Neuronal stem cell (in vitro differentiated cells): ENCODE measurements at regions not wholly inside any gene's neighbourhood (a gene's known extent, or its start where the extent isn't known, plus 50 kb on each side); places are given as distances from the start of the nearest gene placed in this dataset.

ENCODE experiments used
- DNase-seq: peaks from one replicate; pipeline ENCODE4 v3.0.0-alpha.2; 2013; ENCODE audit warnings: low spot score
- H2AFZ ChIP-seq: one replicate; pipeline ENCODE4 v1.6.1; 2013; ENCODE audit warnings: mild to moderate bottlenecking, low read length, inconsistent platforms
- H2AK5ac ChIP-seq: 2 replicates; pipeline ENCODE4 v1.6.1; 2013; ENCODE audit warnings: low read depth, mild to moderate bottlenecking, inconsistent platforms, low read length, moderate library complexity, mixed read lengths
- H2BK120ac ChIP-seq: 2 replicates; pipeline ENCODE4 v1.6.1; 2013; ENCODE audit warnings: low read depth, mild to moderate bottlenecking, inconsistent platforms, low read length, moderate library complexity, mixed read lengths
- H2BK12ac ChIP-seq: one replicate; pipeline ENCODE4 v1.6.1; 2013; ENCODE audit warnings: low read length, inconsistent platforms
- H2BK15ac ChIP-seq: 2 replicates; pipeline ENCODE4 v1.6.1; 2013; ENCODE audit warnings: mild to moderate bottlenecking, low read length, inconsistent platforms, mixed read lengths
- H2BK5ac ChIP-seq: one replicate; pipeline ENCODE4 v1.6.1; 2013; ENCODE audit warnings: inconsistent platforms, mild to moderate bottlenecking, low read length, moderate library complexity
- H3K14ac ChIP-seq: one replicate; pipeline ENCODE4 v1.6.1; 2013; ENCODE audit warnings: low read length, inconsistent platforms
- H3K18ac ChIP-seq: 2 replicates; pipeline ENCODE4 v1.6.1; 2013; ENCODE audit warnings: low read length, inconsistent platforms
- H3K23ac ChIP-seq: 2 replicates; pipeline ENCODE4 v1.6.1; 2013; ENCODE audit warnings: low read depth, mild to moderate bottlenecking, mixed read lengths, low read length, inconsistent platforms; ENCODE audit not compliant: poor library complexity
- H3K27ac ChIP-seq: replicated peaks from 3 replicates; pipeline ENCODE4 v1.5.1; 2013; ENCODE audit warnings: low read length, inconsistent platforms
- H3K27me3 ChIP-seq, 3 experiments: 2 replicates each; pipeline ENCODE4 v1.6.1; 2013; ENCODE audit warnings: low read length in 3 of 3, mild to moderate bottlenecking in 2 of 3, inconsistent platforms in 1 of 3, low read depth in 1 of 3, mixed read lengths in 1 of 3, moderate library complexity in 1 of 3; ENCODE audit not compliant: control insufficient read depth in 3 of 3, insufficient read depth in 3 of 3
- H3K36me3 ChIP-seq, 2 donors: replicated peaks in 1 of 2; 2 replicates each; pipeline ENCODE4 v1.6.1; 2013; ENCODE audit warnings: low read length in 2 of 2; ENCODE audit not compliant: control insufficient read depth in 2 of 2, insufficient read depth in 2 of 2
- H3K4ac ChIP-seq: 2 replicates; pipeline ENCODE4 v1.6.1; 2013; ENCODE audit warnings: inconsistent platforms, mild to moderate bottlenecking, low read length, moderate library complexity
- H3K4me1 ChIP-seq, 2 donors: 1 replicate in 1 of 2; 2 replicates in 1 of 2; pipeline ENCODE4 v1.6.1; 2013; ENCODE audit warnings: low read length in 2 of 2, low read depth in 1 of 2; ENCODE audit not compliant: control insufficient read depth in 2 of 2, insufficient read depth in 1 of 2
- H3K4me2 ChIP-seq: one replicate; pipeline ENCODE4 v1.6.1; 2013; ENCODE audit warnings: mild to moderate bottlenecking, low read length, inconsistent platforms; ENCODE audit not compliant: insufficient read depth, poor library complexity, severe bottlenecking
- H3K4me3 ChIP-seq, 2 donors: 2 replicates each; pipeline ENCODE4 v1.5.1; 2013; ENCODE audit warnings: low read length in 2 of 2, mild to moderate bottlenecking in 2 of 2, inconsistent platforms in 1 of 2, moderate library complexity in 1 of 2
- H3K79me1 ChIP-seq: one replicate; pipeline ENCODE4 v1.6.1; 2013; ENCODE audit warnings: low read depth, mild to moderate bottlenecking, inconsistent platforms, low read length, moderate library complexity
- H3K9ac ChIP-seq: one replicate; pipeline ENCODE4 v1.6.1; 2013; ENCODE audit warnings: mild to moderate bottlenecking, low read depth, low read length, inconsistent platforms; ENCODE audit not compliant: poor library complexity
- H3K9me3 ChIP-seq, 2 donors: replicated peaks in 1 of 2; 2 replicates each; pipeline versions ENCODE3 to v1.6.1; 2013; ENCODE audit warnings: low read length in 2 of 2, mild to moderate bottlenecking in 2 of 2, inconsistent platforms in 1 of 2, low read depth in 1 of 2, mixed read lengths in 1 of 2, moderate library complexity in 1 of 2; ENCODE audit not compliant: control insufficient read depth in 2 of 2, insufficient read depth in 1 of 2
- H4K8ac ChIP-seq: one replicate; pipeline ENCODE4 v1.6.1; 2013; ENCODE audit warnings: low read depth, mild to moderate bottlenecking, inconsistent platforms, low read length, moderate library complexity
- H4K91ac ChIP-seq: one replicate; pipeline ENCODE4 v1.6.1; 2013; ENCODE audit warnings: low read length, low read depth, mild to moderate bottlenecking, inconsistent platforms; ENCODE audit not compliant: poor library complexity
- WGBS, 2 donors: extraction: QIAGEN DNeasy Blood & Tissue Kit; methylation state at CpG; one replicate each; pipeline ENCODE4 v1.1.7; 2013; ENCODE audit warnings: missing lambda C conversion rate in 2 of 2, mixed read lengths in 1 of 2; ENCODE audit not compliant: insufficient read length in 2 of 2, insufficient replicate concordance in 1 of 2; ENCODE audit errors: extremely low coverage in 2 of 2; 5-methylcytosine and 5-hydroxymethylcytosine counted together

DNA sequence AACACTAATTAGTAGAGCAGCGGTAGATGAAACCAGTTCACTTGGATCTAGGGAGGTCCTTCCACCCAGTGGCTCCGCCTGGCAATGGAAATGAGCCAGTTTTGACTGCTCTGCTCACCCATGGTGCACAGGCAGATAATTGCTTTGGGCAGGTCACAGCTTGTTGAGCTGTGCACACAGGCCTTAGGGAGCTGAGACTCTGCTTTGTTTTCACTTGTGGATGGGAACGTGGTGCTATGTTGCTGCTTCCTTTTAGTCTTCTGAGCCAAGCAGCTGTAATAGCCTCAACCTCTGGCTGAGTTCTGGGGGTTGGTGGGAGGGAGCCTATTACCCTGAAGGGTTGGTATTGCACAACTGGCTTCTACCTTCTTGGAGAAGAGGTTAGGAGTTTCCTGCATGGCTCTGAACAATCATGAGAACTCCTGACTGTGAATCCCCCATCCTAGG lies 262.3 kb upstream of the MTNR1B start:
- DNase-seq, result no peak
- Histone ChIP-seq H4K8ac (no peak overlapping the region), H3K4ac (no peak overlapping the region), H2AK5ac (no peak overlapping the region), H4K91ac (no peak overlapping the region), H3K9me3 (peaks cover 7% of the 10 kb centered on the region in 2 donors), H2BK120ac (no peak overlapping the region), H3K27me3 (no peaks in the 10 kb centered on the region), H3K27ac (no peak overlapping the region), H3K18ac (no peak overlapping the region), H2BK15ac (no peak overlapping the region), H3K79me1 (no peaks in the 10 kb centered on the region), H2BK12ac (no peak overlapping the region), H3K4me2 (no peak overlapping the region), H3K23ac (no peak overlapping the region), H3K4me3 (no peak overlapping the region), H2BK5ac (no peak overlapping the region), H3K4me1 (peaks cover 17 to 23% of the 10 kb centered on the region in 2 donors), H2AFZ (no peak overlapping the region), H3K14ac (no peak overlapping the region), H3K36me3 (peaks cover 2 to 14% of the 10 kb centered on the region in 2 donors), H3K9ac (no peak overlapping the region)
- WGBS, 2 donors, result no CpG with 5 or more reads among the region's 3 CpGs

DNA sequence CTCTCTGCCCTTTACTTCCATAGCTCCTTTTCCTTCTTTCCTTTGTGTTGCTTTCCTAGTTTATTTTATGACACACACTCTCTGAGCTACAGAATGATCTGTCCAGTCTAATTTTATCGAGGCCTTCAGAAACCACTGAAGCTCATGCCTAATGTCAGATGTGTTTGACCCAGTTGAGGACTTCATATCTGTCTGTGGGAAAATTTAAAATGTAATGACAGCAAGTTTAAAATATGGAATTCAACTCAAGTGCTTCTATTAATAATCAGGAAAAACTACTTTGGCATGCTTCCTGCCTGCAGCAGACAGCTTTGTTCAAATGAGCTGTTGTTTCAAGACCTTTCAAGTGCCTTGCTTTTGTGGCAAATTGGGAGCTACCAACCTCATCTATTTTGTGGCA lies 261.8 kb upstream of the MTNR1B start:
- Histone ChIP-seq H2AFZ (no peak overlapping the region), H3K18ac (no peak overlapping the region), H4K8ac (no peak overlapping the region), H3K9me3 (peaks cover 7% of the 10 kb centered on the region in 2 donors), H3K27me3 (no peaks in the 10 kb centered on the region), H3K9ac (no peak overlapping the region), H3K4me3 (no peak overlapping the region), H3K23ac (no peak overlapping the region), H3K27ac (no peak overlapping the region), H3K4me1 (peaks cover 16 to 20% of the 10 kb centered on the region in 2 donors), H3K79me1 (no peaks in the 10 kb centered on the region), H2BK12ac (no peak overlapping the region), H3K36me3 (peaks cover 2 to 14% of the 10 kb centered on the region in 2 donors), H2AK5ac (no peak overlapping the region), H2BK5ac (no peak overlapping the region), H2BK15ac (no peak overlapping the region), H2BK120ac (no peak overlapping the region), H3K4ac (no peak overlapping the region), H4K91ac (no peak overlapping the region), H3K14ac (no peak overlapping the region), H3K4me2 (no peak overlapping the region)
- no CpG with 5 or more reads among the region's 1 CpG for WGBS, 2 donors
- no peak for DNase-seq

DNA sequence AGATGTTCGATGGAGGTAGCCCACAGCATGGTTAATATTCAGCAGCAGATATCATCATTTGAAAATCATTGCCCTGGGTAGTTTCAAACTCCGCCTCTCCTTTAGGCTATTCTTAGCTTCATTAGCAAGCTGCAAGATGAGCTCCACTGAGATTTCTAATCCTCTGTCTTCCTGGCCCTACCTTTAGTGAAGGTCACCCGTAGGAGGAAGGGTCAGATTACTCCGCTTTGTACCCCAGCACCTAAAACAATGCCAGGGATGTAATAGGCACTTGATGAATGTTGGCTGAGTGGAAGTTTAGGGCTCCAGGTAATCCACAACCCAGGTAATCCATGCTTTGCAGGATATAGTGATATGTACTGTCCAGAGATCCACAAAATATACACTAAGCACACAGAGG lies 260.1 kb upstream of the MTNR1B start:
- Histone ChIP-seq H3K79me1 (no peaks in the 10 kb centered on the region), H2AFZ (no peak overlapping the region), H3K4me1 (peaks cover 19 to 29% of the 10 kb centered on the region in 2 donors), H3K4me3 (no peak overlapping the region), H3K27me3 (no peaks in the 10 kb centered on the region), H2AK5ac (no peak overlapping the region), H4K8ac (no peak overlapping the region), H2BK12ac (no peak overlapping the region), H2BK15ac (no peak overlapping the region), H3K9ac (no peak overlapping the region), H2BK120ac (no peak overlapping the region), H3K14ac (no peak overlapping the region), H3K36me3 (peaks cover 0 to under 1% of the 10 kb centered on the region in 2 donors), H3K9me3 (peaks cover 7% of the 10 kb centered on the region in 2 donors), H3K4ac (no peak overlapping the region), H3K27ac (no peak overlapping the region), H3K23ac (no peak overlapping the region), H3K4me2 (no peak overlapping the region), H3K18ac (no peak overlapping the region), H4K91ac (no peak overlapping the region), H2BK5ac (no peak overlapping the region)
- DNase-seq, result no peak
- no CpG with 5 or more reads among the region's 4 CpGs for WGBS, 2 donors

DNA sequence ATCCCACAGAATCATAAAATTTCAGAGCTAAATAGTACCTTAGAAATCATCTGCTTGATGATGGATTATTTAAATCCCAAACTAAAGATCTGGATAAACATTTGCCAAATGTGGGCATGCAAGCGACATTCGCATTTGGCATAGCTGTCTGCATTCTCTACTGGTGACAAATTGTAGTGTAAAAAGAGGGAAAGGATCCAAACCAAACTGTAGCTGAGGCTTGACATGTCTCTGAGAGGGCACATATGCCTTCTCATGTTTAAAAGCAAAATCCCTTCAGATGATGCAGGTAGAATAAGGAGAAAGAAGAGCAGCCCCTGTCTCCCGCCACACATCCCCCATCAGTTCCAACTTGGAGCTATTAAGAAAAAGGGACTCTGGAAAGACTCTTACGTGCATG lies 257.5 kb upstream of the MTNR1B start:
- no peaks in the 10 kb centered on the region for H3K27me3 ChIP-seq
- no peaks in the 10 kb centered on the region for H3K79me1 ChIP-seq
- H3K9ac ChIP-seq, result no peak overlapping the region
- H3K23ac ChIP-seq, result no peak overlapping the region
- no peak overlapping the region for H4K91ac ChIP-seq
- no peak overlapping the region for H2BK5ac ChIP-seq
- no peak overlapping the region for H3K14ac ChIP-seq
- DNase-seq, result no peak
- H2BK120ac ChIP-seq, result no peak overlapping the region
- peaks cover 19 to 29% of the 10 kb centered on the region in 2 donors for H3K4me1 ChIP-seq
- H2BK12ac ChIP-seq, result no peak overlapping the region
- H3K4me3 ChIP-seq, result no peak overlapping the region
- H2AFZ ChIP-seq, result no peak overlapping the region
- no peak overlapping the region for H3K27ac ChIP-seq
- no peak overlapping the region for H3K4me2 ChIP-seq
- H4K8ac ChIP-seq, result no peak overlapping the region
- no peak overlapping the region for H2AK5ac ChIP-seq
- WGBS, 2 donors, result no CpG with 5 or more reads among the region's 4 CpGs
- H3K18ac ChIP-seq, result no peak overlapping the region
- H3K9me3 ChIP-seq, result no peaks in the 10 kb centered on the region
- H3K4ac ChIP-seq, result no peak overlapping the region
- no peaks in the 10 kb centered on the region for H3K36me3 ChIP-seq
- no peak overlapping the region for H2BK15ac ChIP-seq
